GM12878 (cell line): ENCODE measurements at regions not wholly inside any gene's neighbourhood (a gene's known extent, or its start where the extent isn't known, plus 50 kb on each side); places are given as distances from the start of the nearest gene placed in this dataset.

Experiments
- ATAC-seq: fragments of 200-7000 bp; cut with Tn5 transposase; 3 replicates; pipeline ENCODE4 v1.9.1; 2020; ENCODE audit warnings: mild to moderate bottlenecking, moderate library complexity
- BruUV-seq: library from RNA; stranded (reverse); fragments of 400-500 nt; replicated peaks from 2 replicates; lab custom pipeline; 2021; lab: Mats Ljungman, UMichigan
- CTCF ChIA-PET: fragments of 300-600 bp; sonication (Branson Sonifier 250); formaldehyde crosslinking; extraction: SDS; loops from one replicate; lab custom pipeline; 2021; ENCODE audit warnings: inconsistent platforms; lab: Yijun Ruan, JAX
- POLR2A ChIA-PET: fragments of 350-600 bp; formaldehyde crosslinking; extraction: SDS; loops from one replicate; lab custom pipeline; 2021; ENCODE audit warnings: inconsistent platforms; lab: Charles Lee
- RAD21 ChIA-PET: fragments of 300-600 bp; sonication (Branson Sonifier 250); formaldehyde crosslinking; loops from one replicate; lab custom pipeline; 2023; ENCODE audit warnings: antibody characterized with exemption; ENCODE audit not compliant: unreplicated experiment; lab: Charles Lee
- SMC1A ChIA-PET: fragments of 300-600 bp; sonication (Branson Sonifier 250); formaldehyde crosslinking; loops from one replicate; lab custom pipeline; 2023; ENCODE audit not compliant: unreplicated experiment, uncharacterized antibody; lab: Charles Lee
- DNase-seq: peaks from one replicate; pipeline ENCODE4 v3.0.0-alpha.2; 2011; ENCODE audit warnings: low read depth, low spot score
- FAIRE-seq: peaks from 3 replicates; lab custom pipeline; 2011; peaks lifted over from hg19 to GRCh38; lab: Jason Lieb, UNC
- H2AFZ ChIP-seq: 2 replicates; pipeline ENCODE4 v1.6.0; 2011; ENCODE audit warnings: low read depth, low read length, control low read depth; ENCODE audit not compliant: control insufficient read depth
- H3K27ac ChIP-seq: 2 replicates; pipeline ENCODE4 v1.5.1; 2011; ENCODE audit warnings: control low read depth; ENCODE audit not compliant: control insufficient read depth, insufficient read depth
- H3K27me3 ChIP-seq, 2 experiments: replicated peaks in 1 of 2; 2 replicates each; pipeline versions ENCODE4 v1.6.0 to v1.6.1; 2011; ENCODE audit warnings: low read length in 1 of 2; ENCODE audit not compliant: control insufficient read depth in 2 of 2, insufficient read depth in 2 of 2
- H3K36me3 ChIP-seq, 2 experiments: 2 replicates each; pipeline ENCODE4 v1.5.1; 2011; ENCODE audit warnings: low read length in 1 of 2; ENCODE audit not compliant: control insufficient read depth in 2 of 2, insufficient read depth in 2 of 2
- H3K4me1 ChIP-seq: 2 replicates; pipeline ENCODE4 v1.6.1; 2011; ENCODE audit warnings: mild to moderate bottlenecking, low read length, moderate library complexity, mixed read lengths; ENCODE audit not compliant: control insufficient read depth, insufficient read depth
- H3K4me2 ChIP-seq: 2 replicates; pipeline ENCODE4 v1.6.0; 2011; ENCODE audit warnings: control low read depth; ENCODE audit not compliant: control insufficient read depth, insufficient read depth
- H3K4me3 ChIP-seq: fragments of 200-600 bp; sonication (generic); 2 replicates; pipeline ENCODE4 v1.5.1; 2016
- H3K79me2 ChIP-seq: 2 replicates; pipeline ENCODE4 v1.6.0; 2011; ENCODE audit warnings: low read length; ENCODE audit not compliant: control insufficient read depth, insufficient read depth
- H3K9ac ChIP-seq: 2 replicates; pipeline ENCODE4 v1.8.0; 2011; ENCODE audit warnings: low read length, control low read depth, mixed read lengths; ENCODE audit not compliant: control insufficient read depth, insufficient read depth
- H3K9me3 ChIP-seq: replicated peaks from 3 replicates; pipeline ENCODE4 v1.5.1; 2011; ENCODE audit warnings: mild to moderate bottlenecking, low read length; ENCODE audit not compliant: control insufficient read depth, insufficient read depth
- H4K20me1 ChIP-seq: 2 replicates; pipeline ENCODE4 v1.6.0; 2011; ENCODE audit not compliant: control insufficient read depth, insufficient read depth
- EGR1 ChIP-seq, 2 experiments: IDR thresholded peaks; 1 replicate in 1 of 2; 2 replicates in 1 of 2; pipeline ENCODE4 v1.6.1; 2011 to 2012; ENCODE audit warnings: low read depth in 2 of 2, low read length in 2 of 2, borderline replicate concordance in 1 of 2, mild to moderate bottlenecking in 1 of 2, moderate library complexity in 1 of 2
- RBBP5 ChIP-seq: fragments of 200-600 bp; sonication (generic); conservative IDR thresholded peaks from 2 replicates; pipeline ENCODE4 v1.6.1; 2016
- whole genome bisulfite sequencing: methylation state at CpG from one replicate; pipeline ENCODE4 v1.1.6; 2016; ENCODE audit warnings: low lambda C conversion rate; ENCODE audit not compliant: insufficient replicate concordance, insufficient coverage; ENCODE audit errors: missing lambda C conversion rate; 5-methylcytosine and 5-hydroxymethylcytosine counted together
- in situ Hi-C: fragments of 300-500 bp; cut with MboI; formaldehyde crosslinking; loops from 9 replicates; pipeline ENCODE4 v1.14.3; 2018; ENCODE audit warnings: mixed read lengths
- intact Hi-C: fragments of 100-400 bp; cut with micrococcal nuclease; formaldehyde crosslinking; loops from one replicate; pipeline ENCODE4 v1.14.2; 2022; ENCODE audit not compliant: unreplicated experiment
- TF ChIP-seq, protein P1 (sequence below): fragments of 450-650 bp; formaldehyde crosslinking; IDR thresholded peaks from 2 replicates; pipeline ENCODE4 v1.4.0; 2022; ENCODE audit warnings: mild to moderate bottlenecking, moderate library complexity

DNA sequence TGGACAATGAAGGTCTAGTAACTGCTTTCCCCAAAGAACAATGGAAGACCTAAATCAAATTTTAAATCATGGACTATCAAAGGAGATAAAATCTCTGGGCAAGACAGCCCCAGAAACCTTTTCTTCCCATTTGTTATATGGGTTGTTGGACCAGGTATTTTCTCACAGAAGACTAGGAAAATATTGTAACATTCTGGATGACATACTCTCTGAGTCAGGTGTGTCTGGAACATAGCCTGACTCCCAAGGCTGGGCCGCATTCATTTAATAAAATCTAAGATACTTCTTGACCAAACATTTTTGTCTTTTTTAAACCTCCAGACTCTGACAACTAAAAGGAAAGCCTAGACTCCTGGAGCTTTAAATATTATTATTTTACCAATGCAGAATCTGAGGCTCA is 87.9 kb downstream of the ATP23 start (continued):
- TF ChIP-seq, protein P1, sequence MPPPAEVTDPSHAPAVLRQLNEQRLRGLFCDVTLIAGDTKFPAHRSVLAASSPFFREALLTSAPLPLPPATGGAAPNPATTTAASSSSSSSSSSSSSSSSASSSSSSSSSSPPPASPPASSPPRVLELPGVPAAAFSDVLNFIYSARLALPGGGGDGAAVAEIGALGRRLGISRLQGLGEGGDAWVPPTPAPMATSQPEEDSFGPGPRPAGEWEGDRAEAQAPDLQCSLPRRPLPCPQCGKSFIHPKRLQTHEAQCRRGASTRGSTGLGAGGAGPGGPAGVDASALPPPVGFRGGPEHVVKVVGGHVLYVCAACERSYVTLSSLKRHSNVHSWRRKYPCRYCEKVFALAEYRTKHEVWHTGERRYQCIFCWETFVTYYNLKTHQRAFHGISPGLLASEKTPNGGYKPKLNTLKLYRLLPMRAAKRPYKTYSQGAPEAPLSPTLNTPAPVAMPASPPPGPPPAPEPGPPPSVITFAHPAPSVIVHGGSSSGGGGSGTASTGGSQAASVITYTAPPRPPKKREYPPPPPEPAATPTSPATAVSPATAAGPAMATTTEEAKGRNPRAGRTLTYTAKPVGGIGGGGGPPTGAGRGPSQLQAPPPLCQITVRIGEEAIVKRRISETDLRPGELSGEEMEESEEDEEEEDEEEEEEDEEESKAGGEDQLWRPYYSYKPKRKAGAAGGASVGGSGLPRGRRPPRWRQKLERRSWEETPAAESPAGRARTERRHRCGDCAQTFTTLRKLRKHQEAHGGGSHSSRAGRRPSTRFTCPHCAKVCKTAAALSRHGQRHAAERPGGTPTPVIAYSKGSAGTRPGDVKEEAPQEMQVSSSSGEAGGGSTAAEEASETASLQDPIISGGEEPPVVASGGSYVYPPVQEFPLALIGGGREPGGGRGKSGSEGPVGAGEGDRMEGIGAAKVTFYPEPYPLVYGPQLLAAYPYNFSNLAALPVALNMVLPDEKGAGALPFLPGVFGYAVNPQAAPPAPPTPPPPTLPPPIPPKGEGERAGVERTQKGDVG (CRISPR knock-in tag): no peak

DNA sequence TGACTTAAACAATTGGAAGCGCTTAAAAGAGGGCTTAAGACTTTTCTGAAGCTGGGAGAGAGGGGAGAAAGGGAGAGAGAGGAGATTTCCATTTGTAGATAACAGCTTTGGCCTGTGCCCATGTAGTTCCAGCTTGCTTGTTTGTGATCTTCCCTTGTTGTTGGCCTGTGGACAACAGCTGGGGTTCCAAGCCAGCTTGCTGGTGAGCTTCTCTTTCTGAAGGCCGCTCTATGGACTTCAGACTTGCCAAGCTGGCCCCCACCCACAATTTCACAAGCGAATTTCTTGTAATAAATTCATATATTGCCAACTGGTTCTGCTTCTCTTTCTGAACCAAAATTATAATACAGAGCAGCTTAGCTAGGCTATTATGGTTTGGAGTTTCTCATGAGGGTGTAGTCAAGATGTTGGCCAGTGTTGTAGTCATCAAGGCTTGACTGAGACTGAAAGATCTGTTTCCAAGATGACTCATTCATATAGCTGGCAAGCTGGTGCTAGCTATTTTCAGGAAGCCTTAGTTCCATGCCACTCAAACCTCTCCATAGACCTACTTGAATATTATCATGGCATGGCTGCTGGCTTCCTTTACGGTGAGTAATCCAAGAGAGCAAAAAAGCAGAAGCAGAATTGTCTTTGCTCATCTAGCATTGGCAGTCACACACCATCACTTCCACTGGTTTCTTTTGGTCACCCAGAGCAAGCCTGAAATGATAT is 89.4 kb downstream of the ATP23 start:
- no peaks in the 10 kb centered on the region for H3K27me3 ChIP-seq
- CTCF ChIA-PET: no interaction called here
- no peak for TF ChIP-seq RBBP5
- TF ChIP-seq EGR1 (IDR thresholded peaks at IDR 0.05; ENCODE audit: borderline replicate concordance in 1 of 2, low read depth in 2 of 2, low read length in 2 of 2): no peak
- H3K4me1 ChIP-seq: no peaks in the 10 kb centered on the region
- BruUV-seq: no TSS peak
- H3K79me2 ChIP-seq: no peaks in the 10 kb centered on the region
- SMC1A ChIA-PET: no interaction called here
- RAD21 ChIA-PET: no interaction called here
- no peak overlapping the region for H3K4me3 ChIP-seq
- H3K27ac ChIP-seq: no peak overlapping the region
- no peak overlapping the region for H2AFZ ChIP-seq
- WGBS: 23% methylated on average over 4 of the region's 4 CpGs
- no peaks in the 10 kb centered on the region for H3K9me3 ChIP-seq
- no peak overlapping the region for H3K4me2 ChIP-seq
- no peaks in the 10 kb centered on the region for H4K20me1 ChIP-seq
- FAIRE-seq: no peak
- no peak for ATAC-seq
- POLR2A ChIA-PET: no interaction called here
- H3K36me3 ChIP-seq: no peaks in the 10 kb centered on the region
- H3K9ac ChIP-seq: no peak overlapping the region
- intact Hi-C loops (no loop called here), in situ Hi-C loops (no loop called here)
- no peak for DNase-seq
